Common myeloid progenitor, CD34-positive (primary cell): ENCODE measurements at regions not wholly inside any gene's neighbourhood (a gene's known extent, or its start where the extent isn't known, plus 50 kb on each side); places are given as distances from the start of the nearest gene placed in this dataset.
"Not testable (repeated sequence)": the region's sequence is repeated elsewhere in the genome, so short reads cannot be mapped to it uniquely, and the experiment has no call there.

Experiments used
- CTCF ChIA-PET: fragments of 350-600 bp; sonication (Branson Sonifier 250); formaldehyde crosslinking; loops from one replicate; lab custom pipeline; 2021; ENCODE audit warnings: antibody characterized with exemption; lab: Charles Lee
- POLR2A ChIA-PET: fragments of 350-600 bp; sonication (Branson Sonifier 250); formaldehyde crosslinking; loops from one replicate; lab custom pipeline; 2021; ENCODE audit warnings: antibody characterized with exemption; lab: Charles Lee
- DNase-seq, 3 donors: peaks; one replicate each; pipeline versions ENCODE4 v3.0.0 to v3.0.0-alpha.2; 2013
- H3K27ac ChIP-seq, 2 experiments: 1 replicate in 1 of 2; 2 replicates in 1 of 2; pipeline ENCODE4 v1.7.0; 2013; ENCODE audit warnings: inconsistent platforms in 2 of 2, low read length in 2 of 2, mild to moderate bottlenecking in 2 of 2, low read depth in 1 of 2, moderate library complexity in 1 of 2; ENCODE audit not compliant: severe bottlenecking in 2 of 2, insufficient read depth in 1 of 2, poor library complexity in 1 of 2
- H3K27me3 ChIP-seq, 5 experiments: replicated peaks in 2 of 5; 1 replicate in 3 of 5; 2 replicates in 2 of 5; pipeline versions ENCODE4 v1.6.1 to v1.7.0; 2013; ENCODE audit warnings: low read length in 4 of 5, mild to moderate bottlenecking in 2 of 5, moderate library complexity in 2 of 5, inconsistent platforms in 1 of 5; ENCODE audit not compliant: insufficient read depth in 5 of 5, control insufficient read depth in 4 of 5
- H3K36me3 ChIP-seq, 4 experiments: 1 replicate in 2 of 4; 2 replicates in 2 of 4; pipeline versions ENCODE4 v1.6.1 to v1.7.0; 2013; ENCODE audit warnings: low read length in 3 of 4, control low read depth in 1 of 4, mild to moderate bottlenecking in 1 of 4; ENCODE audit not compliant: control insufficient read depth in 4 of 4, insufficient read depth in 4 of 4
- H3K4me1 ChIP-seq, 4 experiments: 1 replicate in 3 of 4; 2 replicates in 1 of 4; pipeline versions ENCODE4 v1.6.1 to v1.7.1; 2013; ENCODE audit warnings: low read length in 3 of 4, mild to moderate bottlenecking in 3 of 4, control low read depth in 1 of 4, inconsistent platforms in 1 of 4, moderate library complexity in 1 of 4; ENCODE audit not compliant: control insufficient read depth in 4 of 4, insufficient read depth in 4 of 4; ENCODE audit errors: control extremely low read depth in 1 of 4
- H3K4me3 ChIP-seq, 7 experiments: 1 replicate in 4 of 7; 2 replicates in 3 of 7; pipeline versions ENCODE4 v1.5.1 to v1.7.0; 2013; ENCODE audit warnings: mild to moderate bottlenecking in 7 of 7, low read length in 6 of 7, moderate library complexity in 6 of 7, inconsistent platforms in 2 of 7, low read depth in 2 of 7, control low read depth in 1 of 7; ENCODE audit not compliant: insufficient read depth in 4 of 7, control insufficient read depth in 1 of 7; ENCODE audit errors: extremely low read depth in 1 of 7
- H3K9me3 ChIP-seq, 5 experiments: 1 replicate in 4 of 5; 2 replicates in 1 of 5; pipeline versions ENCODE4 v1.6.1 to v1.7.1; 2013; ENCODE audit warnings: low read length in 4 of 5, mild to moderate bottlenecking in 2 of 5, inconsistent platforms in 1 of 5, low read depth in 1 of 5, moderate library complexity in 1 of 5; ENCODE audit not compliant: control insufficient read depth in 4 of 5, insufficient read depth in 2 of 5; ENCODE audit errors: control extremely low read depth in 1 of 5
- WGBS: methylation state at CpG from one replicate; pipeline ENCODE4 v1.1.5; 2013; ENCODE audit not compliant: insufficient coverage; 5-methylcytosine and 5-hydroxymethylcytosine counted together

- DNase-seq, H3K4me1 ChIP-seq, H3K4me3 ChIP-seq, CTCF ChIA-PET, H3K9me3 ChIP-seq, H3K36me3 ChIP-seq, POLR2A ChIA-PET, H3K27ac ChIP-seq, H3K27me3 ChIP-seq: not testable (repeated sequence)
- WGBS, result no CpG with 5 or more reads among the region's 3 CpGs
These were observed 4496.2 kb upstream of the TPTE start for GRCh38 chr21:6025139-6025538.

GRCh38 chr21:6027497-6027896 is 4493.9 kb upstream of the TPTE start:
- H3K4me3 ChIP-seq, H3K27ac ChIP-seq, H3K36me3 ChIP-seq, POLR2A ChIA-PET, H3K9me3 ChIP-seq, H3K4me1 ChIP-seq, CTCF ChIA-PET, DNase-seq, H3K27me3 ChIP-seq: not testable (repeated sequence)
- WGBS, result no CpG with 5 or more reads among the region's 3 CpGs

GRCh38 chr21:6034124-6034678 is 4487.2 kb upstream of the TPTE start:
- DNase-seq, CTCF ChIA-PET, H3K27ac ChIP-seq, H3K27me3 ChIP-seq, H3K4me1 ChIP-seq, H3K9me3 ChIP-seq, H3K4me3 ChIP-seq, H3K36me3 ChIP-seq, POLR2A ChIA-PET: not testable (repeated sequence)
- no CpG with 5 or more reads among the region's 14 CpGs for WGBS

GRCh38 chr21:6034820-6035473 is 4486.4 kb upstream of the TPTE start:
- DNase-seq, POLR2A ChIA-PET, H3K4me3 ChIP-seq, H3K27me3 ChIP-seq, CTCF ChIA-PET, H3K27ac ChIP-seq, H3K36me3 ChIP-seq, H3K4me1 ChIP-seq, H3K9me3 ChIP-seq: not testable (repeated sequence)
- WGBS, result no CpG with 5 or more reads among the region's 15 CpGs

- H3K4me3 ChIP-seq, H3K9me3 ChIP-seq, H3K27me3 ChIP-seq, DNase-seq, H3K27ac ChIP-seq, CTCF ChIA-PET, POLR2A ChIA-PET, H3K4me1 ChIP-seq, H3K36me3 ChIP-seq: not testable (repeated sequence)
- no CpG with 5 or more reads among the region's 22 CpGs for WGBS
These were observed 4485.8 kb upstream of the TPTE start for GRCh38 chr21:6035474-6036155.

GRCh38 chr21:6039224-6039623 is 4482.2 kb upstream of the TPTE start:
- H3K4me3 ChIP-seq, DNase-seq, H3K9me3 ChIP-seq, POLR2A ChIA-PET, H3K27me3 ChIP-seq, H3K27ac ChIP-seq, CTCF ChIA-PET, H3K4me1 ChIP-seq, H3K36me3 ChIP-seq: not testable (repeated sequence)
- WGBS, result no CpG with 5 or more reads among the region's 8 CpGs

GRCh38 chr21:6040095-6040494 is 4481.3 kb upstream of the TPTE start:
- not testable (repeated sequence) for H3K4me1 ChIP-seq

More at GRCh38 chr21:6040095-6040494, 4481.3 kb upstream of the TPTE start:
- H3K9me3 ChIP-seq, H3K36me3 ChIP-seq, DNase-seq, H3K27me3 ChIP-seq, H3K4me3 ChIP-seq, H3K27ac ChIP-seq, POLR2A ChIA-PET, CTCF ChIA-PET: not testable (repeated sequence)
- no CpG with 5 or more reads among the region's 7 CpGs for WGBS
